Superior temporal gyrus (tissue), 1 donor: ENCODE measurements at regions not wholly inside any gene's neighbourhood (a gene's known extent, or its start where the extent isn't known, plus 50 kb on each side); places are given as distances from the start of the nearest gene placed in this dataset.

Source experiments
- DNase-seq: peaks from one replicate; pipeline ENCODE4 v3.0.0-alpha.2; 2016; ENCODE audit errors: extremely low spot score

DNA sequence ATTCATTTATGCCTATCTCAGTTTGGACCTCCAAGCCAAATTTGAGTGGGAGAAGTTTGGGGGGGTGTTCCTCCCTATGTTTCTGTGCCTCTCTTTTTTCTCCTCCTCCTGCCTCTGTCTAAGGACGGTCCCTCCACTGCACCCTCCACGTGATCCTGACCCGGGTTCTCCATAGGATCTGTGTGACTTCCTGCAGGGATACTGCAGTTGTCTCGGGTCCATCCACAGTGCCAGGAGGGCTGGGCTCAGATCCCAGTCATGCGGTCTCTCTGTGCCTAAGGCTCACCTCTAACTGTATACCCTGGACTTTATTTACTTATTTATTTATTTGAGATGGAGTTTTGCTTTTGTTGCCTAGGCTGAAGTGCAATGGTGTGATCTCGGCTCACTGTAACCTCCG lies 1354.5 kb downstream of the BRD1 start:
- DNase-seq: no peak

DNA sequence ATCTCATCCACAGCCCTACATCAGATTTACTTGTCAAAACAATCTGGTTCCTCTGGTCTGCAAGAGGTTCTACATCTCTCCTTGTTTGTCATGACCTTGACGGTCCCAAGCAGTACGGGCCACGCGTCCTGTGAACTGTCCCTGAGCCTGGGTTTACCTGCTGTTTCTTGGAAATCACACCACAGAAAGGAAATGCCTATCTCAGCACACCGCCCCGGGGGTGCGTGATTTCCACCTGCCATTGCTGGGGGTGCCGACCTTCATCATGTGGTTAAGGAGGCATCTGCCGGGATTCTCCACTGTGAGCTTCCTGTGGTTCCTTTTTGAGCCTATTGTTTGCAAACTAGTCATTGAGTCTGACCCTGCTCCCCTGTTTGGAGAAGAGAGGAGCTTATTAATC lies 1363.4 kb downstream of the BRD1 start:
- DNase-seq: no peak

DNA sequence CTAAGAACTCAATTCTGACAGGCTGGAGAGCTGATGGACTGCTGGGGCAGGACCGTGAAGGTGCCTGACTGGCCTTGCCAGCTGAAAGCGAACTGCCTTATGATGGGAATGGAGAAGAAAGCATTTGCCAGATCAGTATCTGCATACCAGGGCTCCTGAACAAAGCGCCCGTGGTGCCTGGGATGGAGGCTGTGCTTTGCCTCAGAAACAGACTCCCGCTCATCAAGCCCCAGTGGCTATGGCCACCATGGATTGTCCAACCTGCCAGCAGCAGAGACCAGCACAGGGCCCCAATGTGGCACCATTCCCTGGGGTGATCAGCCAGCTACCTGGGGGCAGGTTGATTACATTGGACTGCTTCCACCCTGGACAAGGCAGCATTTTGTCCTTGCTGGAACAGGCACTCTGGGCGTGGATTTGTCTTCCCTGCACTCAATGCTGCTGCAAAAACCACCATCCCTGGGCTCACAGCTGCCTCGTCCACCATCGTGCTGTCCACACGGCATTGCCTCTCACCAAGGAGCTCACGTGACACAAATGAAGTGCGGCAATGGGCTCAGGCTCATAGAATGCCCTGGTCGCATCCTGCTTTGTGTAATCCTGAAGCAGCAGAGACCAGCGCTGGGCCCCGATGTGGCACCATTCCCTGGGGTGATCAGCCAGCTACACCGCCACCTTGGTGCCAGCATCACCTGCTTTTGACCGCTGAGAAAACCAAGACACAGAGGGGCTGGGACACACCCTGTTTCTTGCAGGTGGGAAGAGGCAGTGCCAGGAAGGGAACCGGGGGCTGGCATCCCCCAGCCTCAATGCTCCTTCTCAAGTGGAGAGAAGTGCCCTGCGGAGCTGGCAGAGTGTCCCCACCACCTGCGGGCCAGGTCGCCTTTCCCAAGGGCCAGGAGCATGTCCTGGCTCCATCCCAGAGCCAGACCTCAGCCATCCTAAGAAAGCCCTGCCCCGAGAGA lies 1367.5 kb downstream of the BRD1 start:
- DNase-seq: no peak

DNA sequence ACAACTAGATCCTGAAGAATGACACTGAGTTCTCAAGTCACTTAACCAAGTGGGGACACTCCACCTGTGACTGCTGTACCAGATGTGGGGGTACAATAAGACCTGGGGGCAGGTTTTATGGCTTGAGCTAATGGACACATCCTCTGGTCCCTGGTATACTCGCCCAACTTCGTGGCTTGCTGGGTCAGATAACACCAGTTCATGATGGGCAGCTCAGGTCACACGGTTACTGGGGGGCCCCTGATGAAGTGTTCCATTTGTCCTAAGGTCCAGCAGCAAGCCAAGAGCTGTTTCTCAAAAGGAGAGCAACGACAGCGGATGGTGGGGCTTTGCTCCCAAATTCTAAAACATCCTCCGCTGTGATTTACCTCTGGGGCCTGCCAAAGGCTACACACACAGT lies 1368.4 kb downstream of the BRD1 start:
- DNase-seq: no peak

DNA sequence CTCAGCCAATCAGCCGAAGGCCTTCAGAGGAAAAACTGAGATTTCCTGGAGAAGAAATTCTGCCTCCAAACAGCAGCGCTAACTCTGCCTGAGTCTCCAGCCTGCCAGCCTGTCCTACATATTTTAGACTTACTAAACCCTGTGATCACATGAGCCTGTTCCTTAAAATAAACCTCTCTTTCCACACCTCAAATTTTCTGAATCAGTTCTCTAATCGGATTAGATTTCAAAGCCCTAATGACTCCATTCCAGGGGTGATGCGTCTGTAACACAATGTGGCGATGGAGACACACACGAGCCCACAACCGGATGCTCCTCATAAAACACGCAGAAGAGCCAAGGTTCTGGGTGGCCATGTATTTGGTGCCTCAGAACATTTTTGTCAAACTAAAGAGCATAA lies 1371.2 kb downstream of the BRD1 start:
- DNase-seq: peak; percentile 22

DNA sequence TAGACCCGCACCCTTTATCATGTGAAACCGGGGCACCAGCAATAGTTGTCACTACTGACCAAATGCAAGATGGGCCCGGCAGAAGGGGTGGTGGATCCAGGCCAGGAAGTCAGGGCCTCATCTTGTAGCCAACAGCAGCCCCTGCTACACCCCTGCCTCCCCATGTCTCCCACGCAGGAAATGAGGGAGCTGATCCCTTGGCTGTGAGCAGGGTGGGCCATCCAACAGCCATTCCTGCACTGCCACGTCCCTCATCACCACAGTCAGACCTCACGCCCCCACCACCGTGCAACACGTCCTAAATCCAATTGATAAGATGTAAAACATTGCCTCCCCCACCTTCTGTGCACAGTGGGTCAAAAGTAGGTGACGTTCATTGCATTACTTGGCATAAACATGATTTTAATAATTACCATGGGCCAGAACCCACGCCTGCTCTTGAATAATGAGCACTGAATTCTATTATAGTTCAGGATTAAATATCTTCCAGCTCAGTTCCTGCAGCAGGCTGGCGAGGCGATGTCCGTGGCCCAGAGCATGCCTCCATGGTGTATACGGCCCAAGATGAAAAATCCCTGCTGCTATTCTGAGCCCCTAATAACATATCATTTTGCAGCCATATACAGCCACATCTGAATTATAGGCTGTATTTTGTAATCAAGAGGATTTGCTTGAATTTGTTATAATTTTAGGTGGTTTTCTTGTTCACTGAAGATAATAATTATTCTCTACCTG lies 1373.8 kb downstream of the BRD1 start:
- no peak for DNase-seq

DNA sequence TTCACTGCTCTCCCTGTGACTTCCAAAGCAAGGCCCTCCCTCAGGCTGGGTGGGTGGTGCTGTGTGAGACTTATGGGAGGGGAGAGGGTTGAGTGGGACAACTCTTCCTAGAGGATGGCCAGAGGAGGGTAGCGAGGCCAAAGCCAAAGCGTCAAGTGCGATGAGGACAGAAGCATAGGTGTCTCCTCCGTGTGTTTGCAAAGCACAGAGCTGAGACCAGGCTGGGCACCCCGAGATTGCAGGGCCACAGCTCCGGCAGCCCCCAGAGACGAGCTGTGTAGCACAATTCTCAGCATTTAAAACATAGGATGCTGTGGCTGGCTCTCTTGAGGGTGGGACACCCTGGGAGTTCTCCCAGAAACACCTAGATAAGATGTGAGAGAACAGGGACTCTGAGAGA lies 1374.5 kb downstream of the BRD1 start:
- DNase-seq: no peak

DNA sequence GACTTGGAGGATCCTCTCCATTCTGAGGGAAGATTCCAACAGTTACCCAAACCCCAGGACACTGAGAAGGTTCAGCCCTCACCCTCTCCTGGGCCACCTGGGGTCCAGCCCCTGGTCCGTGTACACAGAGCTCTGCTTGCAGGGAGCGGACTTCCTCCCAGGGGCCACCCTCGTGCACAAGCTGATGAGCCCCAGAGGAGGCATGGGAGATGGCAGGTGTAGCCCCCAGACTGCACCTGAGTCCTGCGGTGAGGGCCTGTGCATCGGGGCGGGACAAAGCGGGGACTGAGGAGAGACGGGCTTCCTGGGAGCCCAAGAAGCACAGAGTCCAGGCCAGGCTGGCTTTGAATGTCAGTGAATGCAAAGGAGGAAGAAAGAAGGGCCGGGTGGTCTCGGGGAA lies 1374.9 kb downstream of the BRD1 start:
- DNase-seq: no peak

DNA sequence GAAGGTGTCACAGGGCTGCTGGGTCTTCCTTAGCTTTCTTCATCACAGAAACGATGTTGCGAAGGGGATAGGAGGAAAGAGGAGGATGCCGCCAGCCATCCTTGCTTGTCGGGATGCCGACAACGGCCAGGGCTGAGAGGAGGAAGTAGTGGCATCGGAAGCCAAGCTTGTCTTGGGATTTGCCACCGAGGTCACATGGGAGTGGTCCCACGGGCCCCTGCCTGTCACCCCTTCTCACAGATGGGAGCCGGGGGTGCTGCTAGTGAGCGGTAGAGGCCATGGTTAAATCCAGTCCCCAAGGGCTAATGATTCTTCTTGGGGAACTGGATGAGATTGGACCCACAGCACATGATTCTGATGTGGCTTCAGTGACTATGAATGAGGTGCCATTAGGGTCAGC lies 1375.8 kb downstream of the BRD1 start:
- no peak for DNase-seq

- no peak for DNase-seq
These were observed 1377.4 kb downstream of the BRD1 start for GRCh38 chr22:48450188-48450825.

DNA sequence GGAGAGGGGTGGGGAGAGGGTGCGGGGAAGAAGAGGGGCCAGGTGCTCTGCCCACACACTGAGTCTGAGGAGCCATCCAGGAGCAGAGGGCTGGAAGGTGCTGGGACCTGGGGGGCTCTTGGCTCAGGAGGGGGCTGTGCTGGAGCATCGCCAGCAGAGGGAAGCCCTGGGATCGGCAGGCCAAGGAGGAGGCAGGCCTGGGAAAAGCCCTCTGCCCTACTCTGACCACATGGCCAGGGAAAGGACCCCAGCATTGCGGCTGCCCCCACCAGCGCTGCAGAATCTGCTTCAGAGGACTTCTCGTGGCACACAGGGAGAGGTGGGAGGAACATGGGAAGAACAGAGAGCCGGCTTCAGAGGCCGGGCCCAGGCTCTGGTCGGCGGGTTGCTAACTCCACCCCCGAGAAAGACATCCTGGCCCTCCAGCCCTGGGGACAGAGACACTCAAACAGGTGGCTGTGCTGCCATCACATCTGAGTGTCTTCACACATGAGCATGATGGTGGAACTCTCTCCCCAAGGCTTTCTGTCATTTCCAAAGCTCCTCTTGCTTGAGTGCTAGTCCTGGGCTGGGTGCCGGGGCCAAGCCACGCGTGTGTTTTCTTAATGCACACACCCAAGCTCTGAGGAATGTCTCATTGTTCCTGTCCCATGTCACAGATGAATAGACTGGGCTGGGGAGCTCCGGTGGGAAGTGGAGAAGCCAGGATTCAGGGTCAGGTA lies 1378.0 kb downstream of the BRD1 start:
- DNase-seq: no peak

GRCh38 chr22:48448821-48449220 lies 1378.9 kb downstream of the BRD1 start:
- no peak for DNase-seq

GRCh38 chr22:48445113-48445827 lies 1382.4 kb downstream of the BRD1 start:
- DNase-seq: no peak

DNA sequence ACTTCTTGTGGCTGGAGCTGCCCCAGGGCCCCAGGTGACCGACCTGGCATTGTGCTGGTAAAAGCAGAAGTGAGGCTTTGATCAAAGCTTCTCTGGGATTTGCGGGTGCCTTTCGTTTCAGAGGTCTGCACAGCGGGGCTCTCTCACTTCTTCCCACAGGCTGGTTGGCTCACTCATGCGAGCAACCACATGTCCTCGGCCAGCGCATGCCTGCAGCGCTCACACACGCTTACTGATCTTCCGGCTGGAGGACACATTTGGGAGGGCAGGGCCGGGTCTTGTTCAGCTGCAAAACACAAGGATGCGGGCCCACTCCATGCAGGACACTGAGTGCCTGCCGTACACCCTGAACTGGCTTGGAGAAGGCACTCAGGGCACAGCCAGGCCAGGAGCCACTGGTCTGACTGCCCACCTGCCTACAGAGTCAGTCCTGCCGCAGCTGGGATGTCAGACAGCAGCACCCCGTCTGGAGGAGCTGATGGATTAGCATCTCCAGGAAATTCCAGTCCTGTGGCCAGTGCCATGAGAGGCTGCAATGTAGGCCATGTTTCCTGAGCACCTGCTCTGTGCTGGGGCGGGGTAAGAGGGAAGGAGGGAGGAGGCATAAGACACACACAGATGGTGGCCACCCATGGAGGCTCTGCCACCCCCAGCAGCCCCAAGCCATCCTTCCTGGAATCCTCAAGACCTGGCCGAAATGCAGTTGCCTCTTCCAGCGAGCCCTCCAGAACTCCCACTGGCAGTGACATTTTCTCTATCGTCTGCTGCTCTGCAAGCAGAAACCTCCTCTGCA lies 1383.2 kb downstream of the BRD1 start:
- no peak for DNase-seq

DNA sequence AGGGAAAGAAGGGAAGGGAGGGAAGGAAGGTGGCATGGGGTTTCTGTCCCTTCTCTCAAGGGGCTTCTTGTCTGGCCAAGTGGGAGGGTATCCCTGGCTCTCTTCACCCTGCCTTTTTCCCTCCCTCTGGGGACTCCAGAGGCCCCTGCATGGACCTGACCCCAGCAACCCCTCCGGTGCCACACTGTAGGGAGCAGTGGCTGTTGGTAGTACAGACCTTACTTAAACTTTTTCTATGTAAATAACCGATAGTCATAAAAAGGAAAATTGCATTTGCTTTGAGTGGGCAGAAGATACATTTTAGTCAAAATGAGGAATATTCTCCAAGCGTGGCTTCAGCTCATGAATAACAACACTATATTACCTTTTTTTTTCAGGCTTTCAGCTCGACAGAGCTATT lies 1384.0 kb downstream of the BRD1 start:
- no peak for DNase-seq

DNA sequence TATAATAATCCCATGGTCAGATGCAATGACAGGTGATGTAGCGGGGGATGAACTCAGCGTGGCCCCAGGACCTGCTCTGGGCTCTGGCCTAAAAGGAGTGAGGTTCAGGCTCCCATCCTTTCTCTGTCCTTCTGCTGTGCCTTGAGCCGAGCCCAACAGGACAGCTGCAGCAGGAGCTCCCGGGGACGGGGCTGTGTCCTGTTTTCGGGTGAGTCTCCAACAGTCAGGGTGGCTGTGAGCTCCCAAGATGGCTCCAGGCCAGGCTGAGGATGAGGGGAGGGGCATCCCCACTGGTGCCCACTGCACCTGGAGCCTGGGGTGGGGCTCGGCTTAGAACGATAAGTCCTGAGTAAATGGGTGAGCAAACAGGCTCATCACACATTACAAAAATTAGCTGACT lies 1385.0 kb downstream of the BRD1 start:
- no peak for DNase-seq

GRCh38 chr22:48441553-48441850 lies 1386.2 kb downstream of the BRD1 start:
- DNase-seq: no peak

DNA sequence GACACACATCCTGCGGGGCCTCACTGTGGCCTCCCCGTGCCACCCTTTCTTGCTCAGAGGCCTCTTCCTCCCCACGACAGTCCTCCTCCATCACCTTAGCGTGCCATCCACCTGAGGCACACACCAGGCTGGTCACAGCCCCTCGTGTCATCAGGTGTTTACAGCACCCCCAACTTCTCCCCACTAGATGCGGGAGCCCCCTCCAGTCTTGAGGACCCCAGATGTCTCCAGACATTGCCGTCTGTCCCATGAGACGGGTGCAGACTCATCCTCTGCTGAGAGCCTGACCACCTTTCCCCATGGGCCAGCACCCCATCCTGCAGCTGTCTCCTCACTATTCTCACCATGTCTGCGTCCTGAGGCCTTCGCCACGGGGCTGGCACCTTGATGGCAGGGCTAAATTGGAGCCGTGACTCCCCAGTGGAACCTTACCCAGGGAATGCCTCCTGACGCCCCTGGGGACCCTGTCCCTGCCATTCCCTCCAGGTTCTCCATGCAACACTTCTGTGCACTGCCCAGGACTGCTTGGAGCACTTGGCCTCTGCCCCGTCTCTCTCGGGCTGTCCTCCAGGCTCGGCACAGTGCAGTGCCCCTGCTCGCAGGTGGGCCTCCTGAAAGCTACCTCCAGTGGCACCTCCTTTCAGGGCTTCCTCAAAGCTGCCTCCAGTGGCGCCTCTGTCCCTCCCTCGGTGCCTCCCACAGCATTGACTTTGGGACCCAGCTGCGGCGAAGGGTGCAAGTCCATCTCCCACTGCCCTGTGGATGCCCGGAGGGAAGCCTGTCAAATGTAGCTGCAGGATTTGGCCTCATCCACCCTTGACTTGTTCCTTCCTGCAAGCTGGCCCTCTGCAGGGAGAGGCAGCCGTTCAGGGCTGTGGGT lies 1386.8 kb downstream of the BRD1 start:
- DNase-seq: no peak

DNA sequence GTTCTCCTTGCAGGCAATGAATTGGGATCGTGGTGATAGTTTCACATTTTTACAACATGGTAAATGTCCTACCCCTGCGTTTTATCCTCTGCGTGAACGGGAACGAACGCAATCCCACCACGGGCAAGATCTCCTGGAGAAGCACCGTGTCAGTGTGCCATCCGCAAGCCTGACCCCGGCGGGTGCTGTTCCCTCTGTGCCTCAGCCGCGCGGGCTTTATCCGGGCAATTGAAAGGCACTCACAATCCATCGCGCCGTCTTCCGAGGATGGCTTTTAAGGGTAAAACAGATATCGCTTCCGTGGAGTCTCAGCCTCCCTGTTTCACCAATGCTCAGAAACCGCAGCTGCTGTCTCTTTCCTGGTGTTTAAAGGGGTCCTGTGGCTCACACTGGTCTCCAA lies 1387.5 kb downstream of the BRD1 start:
- no peak for DNase-seq
